HepG2 (cell line): ENCODE measurements at regions not wholly inside any gene's neighbourhood (a gene's known extent, or its start where the extent isn't known, plus 50 kb on each side); places are given as distances from the start of the nearest gene placed in this dataset.

Source experiments
- ATAC-seq: fragments of 200-7000 bp; cut with Tn5 transposase; 3 replicates; pipeline ENCODE4 v1.9.1; 2020; ENCODE audit warnings: mild to moderate bottlenecking, moderate library complexity
- BruUV-seq: library from RNA; stranded (reverse); fragments of 400-500 nt; replicated peaks from 2 replicates; lab custom pipeline; 2021; lab: Mats Ljungman, UMichigan
- CTCF ChIA-PET: fragments of 300-600 bp; formaldehyde crosslinking; extraction: SDS; loops from one replicate; lab custom pipeline; 2021; ENCODE audit warnings: low total read pairs, inconsistent platforms, low intra/inter-chr PET ratio; lab: Yijun Ruan, JAX
- POLR2A ChIA-PET: fragments of 350-600 bp; sonication (Branson Sonifier 250); formaldehyde crosslinking; loops from one replicate; lab custom pipeline; 2020; ENCODE audit warnings: antibody characterized with exemption, inconsistent platforms; lab: Yijun Ruan, JAX
- DNase-seq: peaks from one replicate; pipeline ENCODE4 v3.0.0-alpha.2; 2015; ENCODE audit warnings: low spot score
- FAIRE-seq: peaks from 3 replicates; lab custom pipeline; 2011; peaks lifted over from hg19 to GRCh38; lab: Jason Lieb, UNC
- H2AFZ ChIP-seq: one replicate; pipeline ENCODE4 v1.6.1; 2011; ENCODE audit warnings: low read length, inconsistent platforms
- H3K27ac ChIP-seq: fragments of 300-600 bp; 3 replicates; pipeline ENCODE4 v1.8.0; 2011; ENCODE audit warnings: mixed run types, mild to moderate bottlenecking, mixed read lengths, low read length, inconsistent platforms; ENCODE audit not compliant: insufficient read depth; ENCODE audit errors: extremely low read length
- H3K27me3 ChIP-seq, 2 experiments: fragments of 200-600 bp in 1 of 2; 2 replicates in 1 of 2; 3 replicates in 1 of 2; pipeline versions ENCODE4 v1.6.0 to v1.8.0; 2011; ENCODE audit warnings: low read length in 2 of 2, mild to moderate bottlenecking in 2 of 2, moderate library complexity in 2 of 2, inconsistent platforms in 1 of 2; ENCODE audit not compliant: insufficient read depth in 2 of 2, control insufficient read depth in 1 of 2
- H3K36me3 ChIP-seq, 2 experiments: fragments of 200-600 bp in 1 of 2; replicated peaks in 1 of 2; 2 replicates in 1 of 2; 3 replicates in 1 of 2; pipeline versions ENCODE4 v1.5.1 to v1.8.0; 2011; ENCODE audit warnings: low read length in 2 of 2, inconsistent platforms in 1 of 2; ENCODE audit not compliant: insufficient read depth in 2 of 2, control insufficient read depth in 1 of 2
- H3K4me1 ChIP-seq: 2 replicates; pipeline ENCODE4 v1.5.1; 2012; ENCODE audit warnings: low read length, inconsistent platforms; ENCODE audit not compliant: insufficient read depth
- H3K4me2 ChIP-seq: 2 replicates; pipeline ENCODE4 v1.6.0; 2011; ENCODE audit warnings: low read depth, low read length, inconsistent platforms
- H3K4me3 ChIP-seq, 3 experiments: fragments of 200-600 bp in 1 of 3; sonication (generic), shearing (Covaris generic) in 1 of 3; replicated peaks in 1 of 3; 2 replicates each; pipeline ENCODE4 v1.5.1; 2011 to 2016; ENCODE audit warnings: low read length in 3 of 3, inconsistent platforms in 2 of 3, low read depth in 2 of 3, mild to moderate bottlenecking in 2 of 3, control low read depth in 1 of 3, mixed read lengths in 1 of 3; ENCODE audit not compliant: insufficient read depth in 1 of 3
- H3K79me2 ChIP-seq: one replicate; pipeline ENCODE4 v1.6.1; 2011; ENCODE audit warnings: low read length, inconsistent platforms; ENCODE audit not compliant: insufficient read depth
- H3K9ac ChIP-seq: 2 replicates; pipeline ENCODE4 v1.6.0; 2011; ENCODE audit warnings: mild to moderate bottlenecking, low read depth, low read length, inconsistent platforms; ENCODE audit not compliant: insufficient read depth
- H3K9me3 ChIP-seq: 2 replicates; pipeline ENCODE4 v1.5.1; 2012; ENCODE audit warnings: mild to moderate bottlenecking, low read length
- H4K20me1 ChIP-seq: 2 replicates; pipeline ENCODE4 v1.6.0; 2011; ENCODE audit warnings: inconsistent platforms, mild to moderate bottlenecking, low read length, moderate library complexity; ENCODE audit not compliant: insufficient read depth
- ATF7 ChIP-seq, 2 experiments: fragments of 450-650 bp in 1 of 2; sonication (generic) in 1 of 2; formaldehyde crosslinking in 1 of 2; IDR thresholded peaks; 2 replicates each; pipeline versions ENCODE4 v1.4.0 to v1.6.1; 2016 to 2020; ENCODE audit warnings: antibody characterized with exemption in 1 of 2, mild to moderate bottlenecking in 1 of 2, missing genetic modification reagents in 1 of 2
- ATRX ChIP-seq: sonication (generic); formaldehyde crosslinking; IDR thresholded peaks from 2 replicates; pipeline ENCODE4 v1.4.0; 2020; ENCODE audit warnings: missing genetic modification reagents, borderline replicate concordance
- CAMTA2 ChIP-seq: sonication (generic); formaldehyde crosslinking; IDR thresholded peaks from 2 replicates; pipeline ENCODE4 v1.4.0; 2020; ENCODE audit warnings: mild to moderate bottlenecking, missing genetic modification reagents, borderline replicate concordance
- EED ChIP-seq: sonication (generic); formaldehyde crosslinking; IDR thresholded peaks from 2 replicates; pipeline ENCODE4 v1.5.0; 2020; ENCODE audit warnings: mild to moderate bottlenecking, missing genetic modification reagents
- HMGXB4 ChIP-seq, 2 experiments: sonication (generic) in 1 of 2; formaldehyde crosslinking in 1 of 2; IDR thresholded peaks; 2 replicates each; pipeline versions ENCODE4 v1.4.0 to v1.6.1; 2018 to 2020; ENCODE audit warnings: missing genetic modification reagents in 2 of 2, borderline replicate concordance in 1 of 2, low read depth in 1 of 2, mild to moderate bottlenecking in 1 of 2, missing biosample characterization in 1 of 2
- ISX ChIP-seq: sonication (generic); formaldehyde crosslinking; conservative IDR thresholded peaks from 2 replicates; pipeline ENCODE4 v1.5.0; 2020; ENCODE audit warnings: missing genetic modification reagents
- JUND ChIP-seq: sonication (generic); formaldehyde crosslinking; IDR thresholded peaks from 2 replicates; pipeline ENCODE4 v1.8.0; 2022; ENCODE audit warnings: mild to moderate bottlenecking, missing genetic modification reagents
- MEF2D ChIP-seq: sonication (generic); formaldehyde crosslinking; IDR thresholded peaks from 2 replicates; pipeline ENCODE4 v1.5.1; 2020; ENCODE audit warnings: mild to moderate bottlenecking, missing genetic modification reagents
- POLR2AphosphoS2 ChIP-seq: IDR thresholded peaks from 2 replicates; pipeline ENCODE4 v1.6.1; 2011; ENCODE audit warnings: low read depth, low read length, improper control_type of control experiment
- PRMT3 ChIP-seq: sonication (generic); formaldehyde crosslinking; IDR thresholded peaks from 2 replicates; pipeline ENCODE4 v1.8.1; 2022; ENCODE audit warnings: low read depth, mild to moderate bottlenecking, moderate library complexity, missing genetic modification reagents, borderline replicate concordance
- SIX1 ChIP-seq: sonication (generic); formaldehyde crosslinking; IDR thresholded peaks from 2 replicates; pipeline ENCODE4 v1.4.0; 2020; ENCODE audit warnings: missing genetic modification reagents, borderline replicate concordance
- SP5 ChIP-seq: IDR thresholded peaks from 2 replicates; pipeline ENCODE4 v1.6.1; 2016; ENCODE audit warnings: low read depth, borderline replicate concordance
- ZFP37 ChIP-seq: sonication (generic); formaldehyde crosslinking; IDR thresholded peaks from 2 replicates; pipeline ENCODE4 v1.4.0; 2020; ENCODE audit warnings: missing genetic modification reagents, borderline replicate concordance
- ZNF337 ChIP-seq: sonication (generic); formaldehyde crosslinking; IDR thresholded peaks from 2 replicates; pipeline ENCODE4 v1.5.1; 2020; ENCODE audit warnings: missing genetic modification reagents, low read depth, mild to moderate bottlenecking, borderline replicate concordance
- ZNF550 ChIP-seq: sonication (generic); formaldehyde crosslinking; IDR thresholded peaks from 2 replicates; pipeline ENCODE4 v1.4.0; 2020; ENCODE audit warnings: mild to moderate bottlenecking, missing genetic modification reagents, borderline replicate concordance
- ZNF703 ChIP-seq: sonication (generic); formaldehyde crosslinking; IDR thresholded peaks from 2 replicates; pipeline ENCODE4 v1.5.1; 2020; ENCODE audit warnings: missing genetic modification reagents, mild to moderate bottlenecking, moderate library complexity, borderline replicate concordance
- WGBS: methylation state at CpG from one replicate; pipeline ENCODE4 v1.1.6; 2017; ENCODE audit warnings: low lambda C conversion rate; 5-methylcytosine and 5-hydroxymethylcytosine counted together
- in situ Hi-C: cut with HindIII; loops from 2 replicates; pipeline ENCODE4 v1.10.0; 2017; ENCODE audit warnings: low pct_unique_long_range_greater_than_20kb; ENCODE audit not compliant: extremely low pct_ligation_motif_present
- intact Hi-C: fragments of 100-400 bp; cut with micrococcal nuclease; formaldehyde crosslinking; loops from one replicate; pipeline ENCODE4 v1.10.0; 2022; ENCODE audit not compliant: unreplicated experiment
- TF ChIP-seq, protein P1 (sequence below): IDR thresholded peaks from 2 replicates; pipeline ENCODE4 v1.6.1; 2016; ENCODE audit warnings: control low read depth

DNA sequence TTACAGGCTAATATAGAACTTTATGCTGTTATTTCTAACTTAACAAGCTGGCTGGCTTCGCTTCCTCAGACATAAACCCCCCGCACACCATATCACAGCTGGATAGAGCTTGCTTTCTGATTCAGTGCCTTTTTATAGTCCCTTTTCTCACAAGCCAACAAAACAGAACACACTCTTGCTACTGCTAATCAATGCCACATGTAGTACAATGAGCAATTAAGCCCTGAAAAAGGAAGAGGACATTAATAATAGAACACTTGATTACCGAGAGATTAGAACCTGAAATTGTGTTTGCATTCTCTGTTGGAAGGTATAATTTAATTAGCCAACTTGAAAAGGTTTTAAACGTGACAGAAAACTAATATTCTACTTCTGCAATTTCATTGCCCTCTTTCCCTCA lies 267.7 kb upstream of the CYRIA start:
- ATAC-seq (no peak), DNase-seq (no peak), FAIRE-seq (no peak)
- no peak overlapping the region for H3K4me3 ChIP-seq
- TF ChIP-seq ZNF337 (CRISPR knock-in tag) (no peak), ATRX (CRISPR knock-in tag) (no peak), JUND (CRISPR knock-in tag) (no peak), EED (CRISPR knock-in tag) (no peak), ATF7 (IDR thresholded peaks at IDR 0.05) (no peak), ATF7 (CRISPR knock-in tag; IDR thresholded peaks at IDR 0.05) (no peak), SIX1 (CRISPR knock-in tag) (no peak), POLR2AphosphoS2 (no peak), ZFP37 (CRISPR knock-in tag) (no peak), MEF2D (CRISPR knock-in tag) (no peak), CAMTA2 (CRISPR knock-in tag) (no peak), SP5 (CRISPR knock-in tag) (no peak), ISX (CRISPR knock-in tag) (no peak), PRMT3 (CRISPR knock-in tag) (no peak), ZNF550 (CRISPR knock-in tag) (no peak), ZNF703 (CRISPR knock-in tag) (no peak), HMGXB4 (CRISPR knock-in tag; IDR thresholded peaks at IDR 0.05; ENCODE audit: borderline replicate concordance in 1 of 2, low read depth in 1 of 2) (no peak)
- TF ChIP-seq, protein P1, sequence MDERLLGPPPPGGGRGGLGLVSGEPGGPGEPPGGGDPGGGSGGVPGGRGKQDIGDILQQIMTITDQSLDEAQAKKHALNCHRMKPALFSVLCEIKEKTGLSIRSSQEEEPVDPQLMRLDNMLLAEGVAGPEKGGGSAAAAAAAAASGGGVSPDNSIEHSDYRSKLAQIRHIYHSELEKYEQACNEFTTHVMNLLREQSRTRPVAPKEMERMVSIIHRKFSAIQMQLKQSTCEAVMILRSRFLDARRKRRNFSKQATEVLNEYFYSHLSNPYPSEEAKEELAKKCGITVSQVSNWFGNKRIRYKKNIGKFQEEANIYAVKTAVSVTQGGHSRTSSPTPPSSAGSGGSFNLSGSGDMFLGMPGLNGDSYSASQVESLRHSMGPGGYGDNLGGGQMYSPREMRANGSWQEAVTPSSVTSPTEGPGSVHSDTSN (CRISPR knock-in tag) = no peak
- H3K4me2 ChIP-seq = no peak overlapping the region
- BruUV-seq = no TSS peak
- H3K27me3 ChIP-seq = no peaks in the 10 kb centered on the region
- H3K36me3 ChIP-seq = no peaks in the 10 kb centered on the region
- no peak overlapping the region for H3K9ac ChIP-seq
- H3K9me3 ChIP-seq = no peaks in the 10 kb centered on the region
- CTCF ChIA-PET = no interaction called here
- no peaks in the 10 kb centered on the region for H3K4me1 ChIP-seq
- 3% methylated on average over 4 of the region's 4 CpGs for WGBS
- H2AFZ ChIP-seq = no peak overlapping the region
- POLR2A ChIA-PET = no interaction called here
- no peak overlapping the region for H3K27ac ChIP-seq
- no peaks in the 10 kb centered on the region for H4K20me1 ChIP-seq
- in situ Hi-C loops = no loop called here
- intact Hi-C loops = no loop called here
- H3K79me2 ChIP-seq = no peaks in the 10 kb centered on the region
